OCI-LY1 (cell line): ENCODE measurements at regions not wholly inside any gene's neighbourhood (a gene's known extent, or its start where the extent isn't known, plus 50 kb on each side); places are given as distances from the start of the nearest gene placed in this dataset.

Experiments used
- H2AFZ ChIP-seq: fragments of 200-600 bp; sonication (generic), shearing (Covaris generic); 2 replicates; pipeline ENCODE4 v1.6.0; 2014; ENCODE audit warnings: antibody characterized with exemption, mild to moderate bottlenecking, low read length
- H3F3A ChIP-seq: fragments of 200-600 bp; sonication (generic), shearing (Covaris generic); 2 replicates; pipeline ENCODE4 v1.6.0; 2014; ENCODE audit warnings: mild to moderate bottlenecking, antibody characterized with exemption, low read length, moderate library complexity; ENCODE audit not compliant: insufficient read depth
- H3K27ac ChIP-seq: fragments of 200-600 bp; sonication (generic); 2 replicates; pipeline ENCODE4 v1.5.1; 2014; ENCODE audit warnings: low read length, mixed run types, mild to moderate bottlenecking, low read depth; ENCODE audit not compliant: poor library complexity, severe bottlenecking
- H3K27me3 ChIP-seq: fragments of 200-600 bp; sonication (generic); 2 replicates; pipeline ENCODE4 v1.6.0; 2014; ENCODE audit warnings: antibody characterized with exemption, mild to moderate bottlenecking, low read length, moderate library complexity; ENCODE audit not compliant: insufficient read depth
- H3K36me3 ChIP-seq: fragments of 200-600 bp; sonication (generic); 2 replicates; pipeline ENCODE4 v1.6.1; 2014; ENCODE audit warnings: mild to moderate bottlenecking, antibody characterized with exemption, low read length, moderate library complexity, mixed read lengths; ENCODE audit not compliant: insufficient read depth
- H3K4me1 ChIP-seq: fragments of 200-600 bp; sonication (generic); 2 replicates; pipeline ENCODE4 v1.5.1; 2014; ENCODE audit warnings: mild to moderate bottlenecking, low read length, moderate library complexity; ENCODE audit not compliant: insufficient read depth, severe bottlenecking
- H3K4me2 ChIP-seq: fragments of 200-600 bp; sonication (generic), shearing (Covaris generic); 2 replicates; pipeline ENCODE4 v1.6.1; 2014; ENCODE audit warnings: low read length
- H3K4me3 ChIP-seq: fragments of 200-600 bp; sonication (generic); 2 replicates; pipeline ENCODE4 v1.5.1; 2014; ENCODE audit warnings: low read length, low read depth, mild to moderate bottlenecking, mixed read lengths; ENCODE audit not compliant: poor library complexity, severe bottlenecking
- H3K79me2 ChIP-seq: fragments of 200-600 bp; shearing (Covaris generic); 2 replicates; pipeline ENCODE4 v1.6.1; 2016; ENCODE audit warnings: mixed run types, low read length, mixed read lengths; ENCODE audit not compliant: insufficient read depth
- H3K9ac ChIP-seq: fragments of 200-600 bp; sonication (generic), shearing (Covaris generic); 2 replicates; pipeline ENCODE4 v1.6.1; 2014; ENCODE audit warnings: mild to moderate bottlenecking, low read length, mixed read lengths
- H3K9me2 ChIP-seq: fragments of 200-600 bp; sonication (generic), shearing (Covaris generic); 2 replicates; pipeline ENCODE4 v1.6.1; 2014; ENCODE audit warnings: low read depth, mild to moderate bottlenecking, low read length, mixed read lengths
- H3K9me3 ChIP-seq: fragments of 200-600 bp; shearing (Covaris generic); 2 replicates; pipeline ENCODE4 v1.6.1; 2014; ENCODE audit warnings: low read length, mixed read lengths
- H4K20me1 ChIP-seq: fragments of 200-600 bp; sonication (generic), shearing (Covaris generic); 2 replicates; pipeline ENCODE4 v1.6.0; 2016; ENCODE audit warnings: mild to moderate bottlenecking, low read length; ENCODE audit not compliant: insufficient read depth
- EZH2 ChIP-seq: fragments of 200-600 bp; sonication (generic), shearing (Covaris generic); IDR thresholded peaks from 2 replicates; pipeline ENCODE4 v1.8.0; 2017; ENCODE audit warnings: borderline replicate concordance, mixed run types, mild to moderate bottlenecking, antibody characterized with exemption, low read length, moderate library complexity, mixed read lengths
- TF ChIP-seq, protein P1 (sequence below): fragments of 200-600 bp; sonication (generic), shearing (Covaris generic); IDR thresholded peaks from 2 replicates; pipeline ENCODE4 v1.5.1; 2017; ENCODE audit warnings: mild to moderate bottlenecking, antibody characterized with exemption, low read length, moderate library complexity, mixed read lengths

DNA sequence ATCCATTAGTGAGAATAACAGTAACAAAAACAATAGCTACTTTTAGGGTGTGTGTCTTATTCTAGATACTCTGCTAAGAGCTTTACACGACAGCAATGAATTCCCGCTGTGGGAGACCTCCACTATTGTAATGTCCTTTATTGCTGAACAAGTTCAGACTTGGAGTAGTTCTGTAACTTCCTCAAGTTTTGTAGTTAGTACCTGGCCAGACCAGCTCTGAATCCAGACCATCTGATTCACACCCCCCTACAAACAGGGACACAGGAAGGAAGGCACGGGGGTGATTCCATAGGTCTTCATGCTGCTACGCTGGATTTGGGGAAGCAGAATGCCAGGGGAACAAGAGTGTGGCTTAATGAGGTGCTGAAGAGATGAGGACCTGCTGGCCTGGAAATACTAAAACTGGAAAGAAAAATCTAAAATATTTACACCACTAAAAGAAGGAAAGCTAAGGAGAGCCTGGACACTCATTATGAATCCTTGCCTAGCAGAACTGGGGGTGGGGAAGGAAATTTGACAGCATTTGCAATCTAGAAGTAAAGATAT is 194.6 kb upstream of the TMEM72 start:
- Histone ChIP-seq H2AFZ (no peak overlapping the region), H3K9me3 (no peaks in the 10 kb centered on the region), H3F3A (no peaks in the 10 kb centered on the region), H3K27ac (no peak overlapping the region), H3K4me1 (no peaks in the 10 kb centered on the region), H3K79me2 (no peaks in the 10 kb centered on the region), H3K9me2 (no peaks in the 10 kb centered on the region), H3K36me3 (no peaks in the 10 kb centered on the region), H3K4me2 (no peak overlapping the region), H4K20me1 (no peaks in the 10 kb centered on the region), H3K27me3 (no peaks in the 10 kb centered on the region), H3K9ac (no peak overlapping the region), H3K4me3 (no peak overlapping the region)
- TF ChIP-seq, protein P1, sequence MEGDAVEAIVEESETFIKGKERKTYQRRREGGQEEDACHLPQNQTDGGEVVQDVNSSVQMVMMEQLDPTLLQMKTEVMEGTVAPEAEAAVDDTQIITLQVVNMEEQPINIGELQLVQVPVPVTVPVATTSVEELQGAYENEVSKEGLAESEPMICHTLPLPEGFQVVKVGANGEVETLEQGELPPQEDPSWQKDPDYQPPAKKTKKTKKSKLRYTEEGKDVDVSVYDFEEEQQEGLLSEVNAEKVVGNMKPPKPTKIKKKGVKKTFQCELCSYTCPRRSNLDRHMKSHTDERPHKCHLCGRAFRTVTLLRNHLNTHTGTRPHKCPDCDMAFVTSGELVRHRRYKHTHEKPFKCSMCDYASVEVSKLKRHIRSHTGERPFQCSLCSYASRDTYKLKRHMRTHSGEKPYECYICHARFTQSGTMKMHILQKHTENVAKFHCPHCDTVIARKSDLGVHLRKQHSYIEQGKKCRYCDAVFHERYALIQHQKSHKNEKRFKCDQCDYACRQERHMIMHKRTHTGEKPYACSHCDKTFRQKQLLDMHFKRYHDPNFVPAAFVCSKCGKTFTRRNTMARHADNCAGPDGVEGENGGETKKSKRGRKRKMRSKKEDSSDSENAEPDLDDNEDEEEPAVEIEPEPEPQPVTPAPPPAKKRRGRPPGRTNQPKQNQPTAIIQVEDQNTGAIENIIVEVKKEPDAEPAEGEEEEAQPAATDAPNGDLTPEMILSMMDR: no peak
- TF ChIP-seq EZH2: no peak

DNA sequence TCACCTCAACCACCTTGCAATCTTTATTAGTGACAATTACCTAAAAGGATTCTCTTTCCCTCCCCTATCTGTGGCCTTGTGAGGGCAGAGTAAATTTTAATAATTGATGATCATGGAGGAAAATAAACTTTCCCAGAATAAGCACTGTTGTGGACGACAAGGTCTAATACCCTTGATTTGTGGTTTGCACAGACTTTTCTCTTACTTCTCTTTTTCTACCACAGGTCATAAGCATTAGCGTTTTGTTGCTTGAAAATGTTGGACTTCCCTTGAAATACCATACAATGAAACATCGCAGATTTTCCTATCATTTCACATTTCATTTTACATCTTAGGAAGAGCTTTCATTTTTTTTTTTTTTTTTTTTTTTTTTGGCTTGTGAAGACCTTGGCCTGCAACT is 188.1 kb upstream of the TMEM72 start:
- Histone ChIP-seq H4K20me1 (no peaks in the 10 kb centered on the region), H3K27me3 (no peaks in the 10 kb centered on the region), H3K9ac (no peak overlapping the region), H3K27ac (no peak overlapping the region), H3K9me3 (no peaks in the 10 kb centered on the region), H3K4me2 (no peak overlapping the region), H3K79me2 (no peaks in the 10 kb centered on the region), H3K9me2 (no peaks in the 10 kb centered on the region), H3F3A (no peaks in the 10 kb centered on the region), H3K4me3 (no peak overlapping the region), H3K4me1 (no peaks in the 10 kb centered on the region), H2AFZ (no peak overlapping the region), H3K36me3 (no peaks in the 10 kb centered on the region)
- TF ChIP-seq, protein P1: no peak
- no peak for TF ChIP-seq EZH2

DNA sequence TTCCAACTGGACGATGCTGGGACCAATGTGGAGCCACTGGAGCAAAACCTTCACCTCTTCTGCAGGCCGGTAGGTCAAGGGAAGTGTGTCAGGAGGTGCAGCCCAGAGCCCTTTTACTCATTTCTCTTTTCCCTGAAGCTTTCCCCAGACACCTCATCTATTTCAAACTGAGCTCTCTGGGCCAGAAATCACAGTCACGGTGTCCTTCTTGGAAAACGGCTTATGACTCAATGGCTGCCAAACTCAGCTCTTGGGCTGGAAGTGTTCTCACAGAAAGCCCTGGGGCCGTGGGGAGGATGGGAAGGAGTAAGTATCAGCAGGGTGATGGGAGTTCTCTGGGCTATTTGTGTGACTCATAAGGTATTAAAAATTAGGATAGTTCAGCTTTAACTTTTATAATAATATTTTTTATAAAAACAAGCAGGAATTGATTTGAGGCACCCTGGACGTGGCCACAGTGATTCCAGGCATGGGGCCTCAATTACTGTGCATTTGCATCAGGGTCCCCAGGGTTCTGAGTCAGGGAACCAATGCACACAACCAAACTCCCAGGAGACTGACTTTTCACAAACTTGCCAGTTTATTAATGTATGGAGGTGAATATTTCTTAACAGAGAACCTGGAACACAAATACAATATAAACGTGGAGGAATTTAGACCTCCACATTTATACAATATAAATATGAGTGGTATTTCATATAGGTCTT is 187.4 kb upstream of the TMEM72 start:
- no peak overlapping the region for H3K27ac ChIP-seq
- H3K4me1 ChIP-seq: no peaks in the 10 kb centered on the region
- H3K9me3 ChIP-seq: no peaks in the 10 kb centered on the region
- no peaks in the 10 kb centered on the region for H3K9me2 ChIP-seq
- no peak overlapping the region for H3K9ac ChIP-seq
- no peaks in the 10 kb centered on the region for H3K79me2 ChIP-seq
- H3K4me2 ChIP-seq: no peak overlapping the region
- no peaks in the 10 kb centered on the region for H4K20me1 ChIP-seq
- H3K27me3 ChIP-seq: no peaks in the 10 kb centered on the region
- no peak overlapping the region for H2AFZ ChIP-seq
- no peaks in the 10 kb centered on the region for H3K36me3 ChIP-seq
- no peak for TF ChIP-seq EZH2
- TF ChIP-seq, protein P1: no peak
- H3K4me3 ChIP-seq: no peak overlapping the region
- H3F3A ChIP-seq: no peaks in the 10 kb centered on the region
